ENCODE measurements at regions not wholly inside any gene's neighbourhood (a gene's known extent, or its start where the extent isn't known, plus 50 kb on each side); places are given as distances from the start of the nearest gene placed in this dataset.

DNA sequence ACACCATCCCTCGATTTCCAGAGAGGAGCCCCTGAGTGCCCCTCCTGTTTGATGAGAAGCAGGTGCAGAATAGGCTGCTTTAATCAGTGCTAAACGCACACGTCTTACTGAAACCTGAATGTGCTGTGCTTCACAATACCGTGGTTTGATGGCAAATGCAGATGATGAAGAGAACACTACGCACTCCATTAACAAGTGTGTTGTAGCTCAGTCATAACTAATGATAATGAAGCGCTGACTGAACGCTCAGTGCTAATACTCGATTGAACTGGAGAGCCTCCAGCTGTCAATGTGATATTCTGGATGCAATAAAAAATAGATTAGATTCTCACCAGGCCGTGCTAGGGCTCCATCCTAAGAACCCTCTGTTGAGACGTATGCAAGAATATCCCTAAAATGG is 279.7 kb upstream of the PLPP4 start:
- no TSS peak for BruUV-seq (replicated peaks)
- intact Hi-C loops (cut with micrococcal nuclease; ENCODE audit: unreplicated experiment), result no loop called here
- Histone ChIP-seq H3K4me3 (ENCODE audit: low read depth, low read length, poor library complexity, severe bottlenecking) (no peak overlapping the region), H3K9me3 (ENCODE audit: low read depth, low read length, poor library complexity, severe bottlenecking) (no peaks in the 10 kb centered on the region), H3K4me1 (ENCODE audit: insufficient read depth, low read length, poor library complexity, severe bottlenecking) (no peaks in the 10 kb centered on the region), H3K36me3 (ENCODE audit: insufficient read depth, low read length, poor library complexity, severe bottlenecking) (no peaks in the 10 kb centered on the region), H3K27me3 (replicated peaks; ENCODE audit: insufficient read depth, low read depth, low read length, poor library complexity) (peaks cover 30% of the 10 kb centered on the region), H3K27ac (ENCODE audit: low read depth, low read length, poor library complexity, severe bottlenecking) (no peak overlapping the region)
- ChIA-PET CTCF (no interaction called here), POLR2A (ENCODE audit: low non-redundant PET) (no interaction called here)
- TF ChIP-seq EZH2 (IDR thresholded peaks at IDR 0.05; ENCODE audit: borderline replicate concordance, low read depth, low read length, poor library complexity, severe bottlenecking) (no peak), CTCF (conservative IDR thresholded peaks at IDR 0.05; ENCODE audit: low read depth, low read length) (no peak)
- no peak for DNase-seq (ENCODE audit: low spot score)

GRCh38 chr10:120180160-120180559 is 276.9 kb upstream of the PLPP4 start:
- intact Hi-C loops (cut with micrococcal nuclease; ENCODE audit: unreplicated experiment), result no loop called here
- Histone ChIP-seq H3K36me3 (ENCODE audit: insufficient read depth, low read length, poor library complexity, severe bottlenecking) (no peaks in the 10 kb centered on the region), H3K4me3 (ENCODE audit: low read depth, low read length, poor library complexity, severe bottlenecking) (no peak overlapping the region), H3K4me1 (ENCODE audit: insufficient read depth, low read length, poor library complexity, severe bottlenecking) (no peaks in the 10 kb centered on the region), H3K9me3 (ENCODE audit: low read depth, low read length, poor library complexity, severe bottlenecking) (no peaks in the 10 kb centered on the region), H3K27ac (ENCODE audit: low read depth, low read length, poor library complexity, severe bottlenecking) (no peak overlapping the region), H3K27me3 (replicated peaks; ENCODE audit: insufficient read depth, low read depth, low read length, poor library complexity) (peaks cover 8% of the 10 kb centered on the region)
- no peak for DNase-seq (ENCODE audit: low spot score)
- TF ChIP-seq CTCF (conservative IDR thresholded peaks at IDR 0.05; ENCODE audit: low read depth, low read length) (no peak), EZH2 (IDR thresholded peaks at IDR 0.05; ENCODE audit: borderline replicate concordance, low read depth, low read length, poor library complexity, severe bottlenecking) (no peak)
- no TSS peak for BruUV-seq (replicated peaks)
- CTCF ChIA-PET, result no interaction called here
- POLR2A ChIA-PET (ENCODE audit: low non-redundant PET), result no interaction called here

DNA sequence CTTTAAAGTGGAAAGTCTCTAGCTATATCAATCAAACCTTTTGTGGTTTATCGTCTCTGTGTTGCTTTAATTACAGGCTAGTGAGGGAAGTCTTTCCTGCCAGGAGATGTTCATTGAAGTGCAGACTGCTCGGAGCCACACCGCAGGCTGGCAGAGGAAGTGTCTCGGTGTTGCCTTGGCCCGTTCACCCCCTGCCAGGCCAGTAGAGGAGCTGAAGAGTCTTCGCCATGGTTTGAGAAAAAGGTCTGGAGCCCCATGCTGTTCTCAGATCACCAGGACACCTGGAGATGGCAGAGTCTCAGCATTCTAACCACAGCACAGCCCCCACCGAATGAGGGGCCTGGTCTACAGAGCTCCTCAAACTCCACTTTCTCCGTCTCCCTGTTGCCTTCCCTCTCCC is 275.9 kb upstream of the PLPP4 start:
- BruUV-seq (replicated peaks), result no TSS peak

More for the DNA sequence above, 275.9 kb upstream of the PLPP4 start:
- Histone ChIP-seq H3K4me1 (ENCODE audit: insufficient read depth, low read length, poor library complexity, severe bottlenecking) (no peaks in the 10 kb centered on the region), H3K4me3 (ENCODE audit: low read depth, low read length, poor library complexity, severe bottlenecking) (no peak overlapping the region), H3K27me3 (replicated peaks; ENCODE audit: insufficient read depth, low read depth, low read length, poor library complexity) (no peaks in the 10 kb centered on the region), H3K9me3 (ENCODE audit: low read depth, low read length, poor library complexity, severe bottlenecking) (no peaks in the 10 kb centered on the region), H3K27ac (ENCODE audit: low read depth, low read length, poor library complexity, severe bottlenecking) (no peak overlapping the region), H3K36me3 (ENCODE audit: insufficient read depth, low read length, poor library complexity, severe bottlenecking) (no peaks in the 10 kb centered on the region)
- CTCF ChIA-PET, result no interaction called here
- TF ChIP-seq CTCF (conservative IDR thresholded peaks at IDR 0.05; ENCODE audit: low read depth, low read length) (no peak), EZH2 (IDR thresholded peaks at IDR 0.05; ENCODE audit: borderline replicate concordance, low read depth, low read length, poor library complexity, severe bottlenecking) (no peak)
- POLR2A ChIA-PET (ENCODE audit: low non-redundant PET), result no interaction called here
- DNase-seq (ENCODE audit: low spot score), result no peak
- intact Hi-C loops (cut with micrococcal nuclease; ENCODE audit: unreplicated experiment), result no loop called here
